Mesenteric fat pad (tissue), 1 donor: ENCODE measurements at regions not wholly inside any gene's neighbourhood (a gene's known extent, or its start where the extent isn't known, plus 50 kb on each side); places are given as distances from the start of the nearest gene placed in this dataset.

ENCODE experiments used
- DNase-seq: peaks from one replicate; pipeline ENCODE4 v3.0.0-alpha.2; 2020; ENCODE audit warnings: low spot score
- donor health status: DM: yes; HTN: yes; CAD: no.

DNA sequence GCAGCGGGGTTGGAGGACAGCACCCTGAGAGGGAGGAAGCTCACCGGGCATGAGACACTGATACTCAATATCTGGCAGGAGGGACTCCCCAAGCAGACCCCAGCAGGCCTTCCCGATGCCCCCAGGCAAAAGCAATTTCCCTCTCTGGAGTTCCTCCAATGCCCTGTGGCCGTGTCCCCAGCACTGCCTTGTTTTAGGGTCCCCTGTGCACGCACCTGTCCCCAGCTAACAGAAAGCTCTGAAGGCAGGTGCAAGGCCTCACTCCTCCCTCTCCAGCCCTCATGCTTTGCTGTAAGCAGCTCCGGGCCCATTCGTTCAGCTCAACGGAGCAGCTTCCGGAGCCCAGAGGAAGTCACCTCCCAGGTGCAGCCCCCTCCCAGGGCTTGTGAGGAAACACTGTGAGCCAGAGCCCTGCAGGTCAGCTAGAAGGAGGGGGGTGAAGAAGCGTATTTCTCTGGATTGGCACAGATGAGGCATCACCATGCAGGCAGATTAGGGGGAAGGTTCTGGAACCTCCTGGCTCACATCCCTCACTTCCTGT, 50.3 kb upstream of the ID2 start:
- DNase-seq: no peak
